Calu3 (cell line): ENCODE measurements at regions not wholly inside any gene's neighbourhood (a gene's known extent, or its start where the extent isn't known, plus 50 kb on each side); places are given as distances from the start of the nearest gene placed in this dataset.

Experiments
- BruUV-seq: library from RNA; stranded (reverse); fragments of 400-500 nt; replicated peaks from 2 replicates; lab custom pipeline; 2021; lab: Mats Ljungman, UMichigan
- CTCF ChIA-PET: fragments of 300-600 bp; sonication (Branson Sonifier 250); formaldehyde crosslinking; loops from one replicate; lab custom pipeline; 2022; ENCODE audit warnings: antibody characterized with exemption; lab: Charles Lee
- DNase-seq: peaks from one replicate; pipeline ENCODE4 v3.0.0; 2022
- H3K27ac Mint-ChIP-seq: one replicate; pipeline ENCODE4 v1.8.0; 2022; ENCODE audit warnings: mixed read lengths; ENCODE audit not compliant: unreplicated experiment
- H3K27me3 Mint-ChIP-seq: one replicate; pipeline ENCODE4 v1.8.0; 2022; ENCODE audit warnings: mixed read lengths; ENCODE audit not compliant: unreplicated experiment
- H3K36me3 Mint-ChIP-seq: one replicate; pipeline ENCODE4 v1.8.0; 2022; ENCODE audit warnings: mild to moderate bottlenecking, moderate library complexity, mixed read lengths; ENCODE audit not compliant: insufficient read depth, unreplicated experiment
- H3K4me1 Mint-ChIP-seq: one replicate; pipeline ENCODE4 v1.8.0; 2022; ENCODE audit warnings: mild to moderate bottlenecking, low read depth, mixed read lengths; ENCODE audit not compliant: unreplicated experiment
- H3K4me3 Mint-ChIP-seq: one replicate; pipeline ENCODE4 v1.8.0; 2022; ENCODE audit warnings: mild to moderate bottlenecking, low read depth, moderate library complexity, mixed read lengths; ENCODE audit not compliant: unreplicated experiment
- H3K9me3 Mint-ChIP-seq: one replicate; pipeline ENCODE4 v1.8.0; 2022; ENCODE audit warnings: low read depth, mixed read lengths; ENCODE audit not compliant: unreplicated experiment
- intact Hi-C: fragments of 100-400 bp; cut with micrococcal nuclease; formaldehyde crosslinking; loops from one replicate; pipeline ENCODE4 v1.10.0; 2022; ENCODE audit not compliant: unreplicated experiment
- TF ChIP-seq, protein P1 (sequence below): fragments of 200-600 bp; IDR thresholded peaks from one replicate; pipeline ENCODE4 v1.8.0; 2022; ENCODE audit warnings: antibody characterized with exemption; ENCODE audit not compliant: unreplicated experiment

DNA sequence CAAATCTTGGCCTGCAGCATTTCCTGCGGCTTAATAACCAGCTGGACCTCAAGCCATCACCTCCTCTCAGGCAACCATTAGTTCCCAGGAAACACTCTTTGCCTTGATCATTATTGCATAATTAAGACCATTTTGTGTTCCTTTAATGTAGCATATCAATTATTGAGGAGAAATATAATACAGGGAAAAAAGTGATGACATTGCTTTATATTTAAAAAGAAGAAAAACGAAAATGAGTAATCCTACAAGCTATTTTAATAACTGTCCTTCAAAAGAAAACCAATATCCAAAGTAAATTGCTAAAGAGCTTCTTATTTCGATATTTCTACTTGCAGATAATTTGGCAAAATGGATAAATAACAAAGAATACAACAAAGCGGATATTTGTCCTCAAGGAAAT is 1084.7 kb downstream of the EFNB2 start:
- Mint-ChIP-seq H3K27ac (no peak overlapping the region), H3K4me1 (no peaks in the 10 kb centered on the region), H3K27me3 (no peaks in the 10 kb centered on the region), H3K9me3 (no peaks in the 10 kb centered on the region), H3K4me3 (no peak overlapping the region), H3K36me3 (no peaks in the 10 kb centered on the region)
- CTCF ChIA-PET = no interaction called here
- no TSS peak for BruUV-seq
- TF ChIP-seq, protein P1, sequence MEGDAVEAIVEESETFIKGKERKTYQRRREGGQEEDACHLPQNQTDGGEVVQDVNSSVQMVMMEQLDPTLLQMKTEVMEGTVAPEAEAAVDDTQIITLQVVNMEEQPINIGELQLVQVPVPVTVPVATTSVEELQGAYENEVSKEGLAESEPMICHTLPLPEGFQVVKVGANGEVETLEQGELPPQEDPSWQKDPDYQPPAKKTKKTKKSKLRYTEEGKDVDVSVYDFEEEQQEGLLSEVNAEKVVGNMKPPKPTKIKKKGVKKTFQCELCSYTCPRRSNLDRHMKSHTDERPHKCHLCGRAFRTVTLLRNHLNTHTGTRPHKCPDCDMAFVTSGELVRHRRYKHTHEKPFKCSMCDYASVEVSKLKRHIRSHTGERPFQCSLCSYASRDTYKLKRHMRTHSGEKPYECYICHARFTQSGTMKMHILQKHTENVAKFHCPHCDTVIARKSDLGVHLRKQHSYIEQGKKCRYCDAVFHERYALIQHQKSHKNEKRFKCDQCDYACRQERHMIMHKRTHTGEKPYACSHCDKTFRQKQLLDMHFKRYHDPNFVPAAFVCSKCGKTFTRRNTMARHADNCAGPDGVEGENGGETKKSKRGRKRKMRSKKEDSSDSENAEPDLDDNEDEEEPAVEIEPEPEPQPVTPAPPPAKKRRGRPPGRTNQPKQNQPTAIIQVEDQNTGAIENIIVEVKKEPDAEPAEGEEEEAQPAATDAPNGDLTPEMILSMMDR = no peak
- intact Hi-C loops = no loop called here
- DNase-seq = no peak

DNA sequence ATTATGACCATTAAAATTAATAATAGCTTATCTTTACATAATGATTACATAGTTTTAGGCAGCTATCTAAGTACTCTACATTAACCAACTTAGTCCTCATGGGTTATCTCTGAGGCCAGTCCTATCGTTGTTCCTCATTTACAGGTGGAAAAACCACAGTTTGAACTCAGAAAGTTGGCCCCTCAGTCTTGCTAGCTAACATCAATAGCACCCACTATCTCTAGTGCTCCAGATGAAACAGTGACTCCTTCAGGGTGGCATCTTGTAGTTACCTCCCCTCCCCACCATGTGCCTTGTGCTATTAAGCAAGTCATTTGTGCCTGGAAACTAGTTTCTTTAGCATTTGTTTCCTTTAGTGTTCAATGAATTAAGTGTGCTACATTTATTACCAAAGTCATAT is 1086.7 kb downstream of the EFNB2 start:
- no peaks in the 10 kb centered on the region for H3K36me3 Mint-ChIP-seq
- no peak overlapping the region for H3K4me3 Mint-ChIP-seq
- DNase-seq = no peak
- intact Hi-C loops = no loop called here
- no peaks in the 10 kb centered on the region for H3K4me1 Mint-ChIP-seq
- no peaks in the 10 kb centered on the region for H3K27me3 Mint-ChIP-seq
- H3K9me3 Mint-ChIP-seq = no peaks in the 10 kb centered on the region
- CTCF ChIA-PET = no interaction called here
- TF ChIP-seq, protein P1 = no peak
- H3K27ac Mint-ChIP-seq = no peak overlapping the region
- no TSS peak for BruUV-seq

DNA sequence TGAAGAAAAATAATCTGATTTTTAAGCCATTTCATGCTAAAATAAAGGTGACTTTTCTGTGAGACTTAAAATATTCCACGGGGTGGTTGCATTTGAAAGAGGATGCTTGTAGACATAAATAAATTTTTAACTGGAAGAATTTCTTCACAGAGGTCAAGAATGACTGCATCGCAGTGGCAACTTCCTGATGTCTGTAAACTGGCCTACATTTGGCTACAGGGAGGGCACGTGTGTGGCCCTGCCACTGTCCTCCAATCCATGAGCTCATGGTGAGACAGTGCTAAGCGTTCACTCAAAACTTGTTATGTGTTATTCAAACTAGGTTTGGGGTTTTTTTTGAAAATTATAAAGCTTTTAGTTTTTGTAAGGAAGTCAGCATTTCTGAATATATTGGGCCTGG is 1089.3 kb downstream of the EFNB2 start:
- no peaks in the 10 kb centered on the region for H3K27me3 Mint-ChIP-seq
- DNase-seq = no peak
- peaks cover 8% of the 10 kb centered on the region for H3K4me1 Mint-ChIP-seq
- no TSS peak for BruUV-seq
- H3K4me3 Mint-ChIP-seq = no peak overlapping the region
- H3K27ac Mint-ChIP-seq = peak overlapping the region; percentile 36
- no peaks in the 10 kb centered on the region for H3K9me3 Mint-ChIP-seq
- TF ChIP-seq, protein P1 = no peak
- no peaks in the 10 kb centered on the region for H3K36me3 Mint-ChIP-seq
- intact Hi-C loops = no loop called here
- CTCF ChIA-PET = no interaction called here

DNA sequence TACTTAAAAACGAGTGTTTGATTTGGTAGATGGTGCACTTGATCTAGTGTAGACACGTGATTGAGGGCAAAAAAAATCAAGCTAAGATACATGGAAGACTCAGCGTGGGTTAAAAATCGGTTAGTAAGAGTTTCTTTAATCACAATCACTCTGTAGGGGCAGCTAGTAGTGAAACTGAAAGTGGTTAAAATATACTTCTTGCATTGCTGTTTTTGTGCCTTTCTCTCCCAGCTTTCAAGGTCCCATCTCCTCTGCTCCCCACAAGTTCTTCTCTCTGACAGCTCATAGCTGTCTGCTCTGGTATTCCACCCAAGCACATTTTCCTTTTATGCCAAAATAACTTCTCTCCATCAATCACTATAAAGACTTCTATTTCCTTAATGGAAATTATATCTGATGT is 1089.7 kb downstream of the EFNB2 start:
- CTCF ChIA-PET = no interaction called here
- no peak for DNase-seq
- H3K27me3 Mint-ChIP-seq = no peaks in the 10 kb centered on the region
- H3K36me3 Mint-ChIP-seq = no peaks in the 10 kb centered on the region
- H3K4me1 Mint-ChIP-seq = peaks cover 8% of the 10 kb centered on the region
- TF ChIP-seq, protein P1 = no peak
- no TSS peak for BruUV-seq
- no peak overlapping the region for H3K4me3 Mint-ChIP-seq
- H3K9me3 Mint-ChIP-seq = no peaks in the 10 kb centered on the region
- intact Hi-C loops = no loop called here
- H3K27ac Mint-ChIP-seq = peak overlapping the region; percentile 36
